ENCODE measurements at regions not wholly inside any gene's neighbourhood (a gene's known extent, or its start where the extent isn't known, plus 50 kb on each side); places are given as distances from the start of the nearest gene placed in this dataset.

GRCh38 chr9:96027251-96028131, 152.0 kb downstream of the ERCC6L2 start:
- Histone ChIP-seq H3K27me3 (ENCODE audit: insufficient read depth, low read depth) (no peaks in the 10 kb centered on the region), H3K27ac (no peak overlapping the region), H3K4me3 (IDR thresholded peaks at IDR 0.05; ENCODE audit: insufficient read depth, low read depth, low read length) (no peak overlapping the region), H3K4me1 (ENCODE audit: low read depth, poor library complexity, severe bottlenecking) (no peaks in the 10 kb centered on the region), H3K4me2 (no peak overlapping the region), H4K20me1 (ENCODE audit: insufficient read depth) (no peaks in the 10 kb centered on the region), H2AFZ (ENCODE audit: low read depth) (no peak overlapping the region), H3K79me2 (ENCODE audit: insufficient read depth, low read depth) (no peaks in the 10 kb centered on the region), H3K9ac (no peak overlapping the region), H3K36me3 (ENCODE audit: insufficient read depth) (no peaks in the 10 kb centered on the region)
- TF ChIP-seq, protein P1, sequence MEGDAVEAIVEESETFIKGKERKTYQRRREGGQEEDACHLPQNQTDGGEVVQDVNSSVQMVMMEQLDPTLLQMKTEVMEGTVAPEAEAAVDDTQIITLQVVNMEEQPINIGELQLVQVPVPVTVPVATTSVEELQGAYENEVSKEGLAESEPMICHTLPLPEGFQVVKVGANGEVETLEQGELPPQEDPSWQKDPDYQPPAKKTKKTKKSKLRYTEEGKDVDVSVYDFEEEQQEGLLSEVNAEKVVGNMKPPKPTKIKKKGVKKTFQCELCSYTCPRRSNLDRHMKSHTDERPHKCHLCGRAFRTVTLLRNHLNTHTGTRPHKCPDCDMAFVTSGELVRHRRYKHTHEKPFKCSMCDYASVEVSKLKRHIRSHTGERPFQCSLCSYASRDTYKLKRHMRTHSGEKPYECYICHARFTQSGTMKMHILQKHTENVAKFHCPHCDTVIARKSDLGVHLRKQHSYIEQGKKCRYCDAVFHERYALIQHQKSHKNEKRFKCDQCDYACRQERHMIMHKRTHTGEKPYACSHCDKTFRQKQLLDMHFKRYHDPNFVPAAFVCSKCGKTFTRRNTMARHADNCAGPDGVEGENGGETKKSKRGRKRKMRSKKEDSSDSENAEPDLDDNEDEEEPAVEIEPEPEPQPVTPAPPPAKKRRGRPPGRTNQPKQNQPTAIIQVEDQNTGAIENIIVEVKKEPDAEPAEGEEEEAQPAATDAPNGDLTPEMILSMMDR (conservative IDR thresholded peaks at IDR 0.05; ENCODE audit: low read depth, low read length): no peak

- TF ChIP-seq, protein P1 (conservative IDR thresholded peaks at IDR 0.05; ENCODE audit: low read depth, low read length): no peak
- Histone ChIP-seq H3K4me2 (no peak overlapping the region), H3K27me3 (ENCODE audit: insufficient read depth, low read depth) (no peaks in the 10 kb centered on the region), H3K79me2 (ENCODE audit: insufficient read depth, low read depth) (no peaks in the 10 kb centered on the region), H3K27ac (no peak overlapping the region), H4K20me1 (ENCODE audit: insufficient read depth) (no peaks in the 10 kb centered on the region), H3K9ac (no peak overlapping the region), H3K4me3 (IDR thresholded peaks at IDR 0.05; ENCODE audit: insufficient read depth, low read depth, low read length) (no peak overlapping the region), H3K4me1 (ENCODE audit: low read depth, poor library complexity, severe bottlenecking) (no peaks in the 10 kb centered on the region), H2AFZ (ENCODE audit: low read depth) (no peak overlapping the region), H3K36me3 (ENCODE audit: insufficient read depth) (no peaks in the 10 kb centered on the region)
Measured at GRCh38 chr9:96026655-96027213, 151.2 kb downstream of the ERCC6L2 start.

DNA sequence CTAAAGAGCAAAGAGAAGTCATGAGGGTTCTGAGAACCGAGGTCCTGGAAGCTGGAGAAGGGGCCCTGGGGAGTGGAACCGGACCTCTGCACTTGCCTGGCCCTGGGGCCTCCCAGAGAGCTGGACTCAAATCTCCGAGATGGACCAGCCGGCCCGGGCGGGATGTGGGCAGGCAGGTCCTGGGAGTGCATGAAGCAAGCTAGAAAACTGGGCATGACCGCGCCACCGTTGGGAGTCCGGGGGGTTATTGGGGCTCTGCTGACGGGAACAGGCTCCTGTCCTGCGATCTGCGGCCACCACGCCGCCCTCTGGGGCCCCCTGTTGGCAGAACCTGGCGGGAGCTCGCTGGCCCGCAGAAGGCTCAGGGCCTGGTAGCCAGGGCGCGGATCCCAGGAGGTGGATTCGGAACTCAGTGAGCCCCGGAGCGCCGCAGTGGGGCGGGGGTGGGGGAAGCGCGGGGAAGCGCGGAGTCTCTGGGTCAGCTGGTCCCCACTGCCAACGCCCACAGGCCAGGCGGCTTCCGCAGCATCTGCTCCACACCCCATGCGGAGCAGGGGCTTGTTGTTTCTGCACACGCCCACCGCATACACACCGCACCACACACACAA, 150.6 kb downstream of the ERCC6L2 start:
- Histone ChIP-seq H3K4me1 (ENCODE audit: low read depth, poor library complexity, severe bottlenecking) (no peaks in the 10 kb centered on the region), H3K9ac (no peak overlapping the region), H2AFZ (ENCODE audit: low read depth) (no peak overlapping the region), H3K79me2 (ENCODE audit: insufficient read depth, low read depth) (no peaks in the 10 kb centered on the region), H3K27ac (no peak overlapping the region), H3K4me3 (IDR thresholded peaks at IDR 0.05; ENCODE audit: insufficient read depth, low read depth, low read length) (no peak overlapping the region), H4K20me1 (ENCODE audit: insufficient read depth) (no peaks in the 10 kb centered on the region), H3K4me2 (no peak overlapping the region), H3K36me3 (ENCODE audit: insufficient read depth) (no peaks in the 10 kb centered on the region), H3K27me3 (ENCODE audit: insufficient read depth, low read depth) (no peaks in the 10 kb centered on the region)
- TF ChIP-seq, protein P1 (conservative IDR thresholded peaks at IDR 0.05; ENCODE audit: low read depth, low read length): no peak

DNA sequence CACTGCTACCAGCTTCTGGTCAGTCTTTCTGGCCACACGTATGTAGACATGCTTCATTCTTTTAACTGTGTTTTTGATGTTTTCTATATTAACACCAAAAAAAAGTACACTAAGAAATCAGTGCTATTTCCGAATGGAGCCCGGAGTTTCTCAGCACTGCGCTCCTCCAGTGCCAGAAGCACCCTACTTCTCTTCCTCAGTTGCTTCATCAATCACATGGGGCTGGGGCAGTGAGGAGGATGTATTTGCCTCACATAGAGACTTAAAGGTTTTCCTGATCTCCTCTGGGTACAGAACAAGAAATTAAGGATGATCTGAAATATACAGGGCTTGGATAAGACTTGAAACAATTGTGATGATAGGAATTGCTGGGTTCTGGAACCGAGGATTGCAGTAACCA, 148.0 kb downstream of the ERCC6L2 start:
- H3K4me2 ChIP-seq: no peak overlapping the region
- H3K4me3 ChIP-seq (IDR thresholded peaks at IDR 0.05; ENCODE audit: insufficient read depth, low read depth, low read length): no peak overlapping the region
- H3K79me2 ChIP-seq (ENCODE audit: insufficient read depth, low read depth): no peaks in the 10 kb centered on the region
- no peaks in the 10 kb centered on the region for H4K20me1 ChIP-seq (ENCODE audit: insufficient read depth)
- TF ChIP-seq, protein P1 (conservative IDR thresholded peaks at IDR 0.05; ENCODE audit: low read depth, low read length): no peak
- H3K27ac ChIP-seq: no peak overlapping the region
- H3K4me1 ChIP-seq (ENCODE audit: low read depth, poor library complexity, severe bottlenecking): no peaks in the 10 kb centered on the region
- no peaks in the 10 kb centered on the region for H3K36me3 ChIP-seq (ENCODE audit: insufficient read depth)
- no peaks in the 10 kb centered on the region for H3K27me3 ChIP-seq (ENCODE audit: insufficient read depth, low read depth)
- H2AFZ ChIP-seq (ENCODE audit: low read depth): no peak overlapping the region
- no peak overlapping the region for H3K9ac ChIP-seq

Measured in KMS-11 (cell line).